ENCODE measurements at regions not wholly inside any gene's neighbourhood (a gene's known extent, or its start where the extent isn't known, plus 50 kb on each side); places are given as distances from the start of the nearest gene placed in this dataset.
A peak's percentile ranks its signal among the peaks of the same experiment; 100 is the strongest.

DNA sequence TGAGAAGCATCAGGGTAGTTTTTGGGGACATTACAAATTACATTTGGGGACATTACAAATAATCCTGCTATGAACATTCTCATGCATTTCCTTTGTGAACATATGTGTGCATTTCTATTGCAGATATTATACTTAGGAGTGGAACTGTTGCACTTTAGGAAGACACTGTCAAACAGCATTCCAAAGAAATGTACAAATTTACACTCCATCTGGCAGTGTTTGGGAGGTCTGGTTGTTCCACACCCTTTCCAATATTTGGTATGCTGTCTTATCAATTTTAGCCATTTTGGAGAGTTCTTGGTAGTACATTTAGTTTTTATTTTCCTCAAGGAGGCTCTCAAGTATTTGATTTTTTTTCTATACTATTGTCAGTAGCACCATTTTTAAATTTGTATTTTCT is 419.1 kb upstream of the ARHGEF26 start:
- Histone ChIP-seq H2AFZ (ENCODE audit: control insufficient read depth, low read length) (no peak overlapping the region), H3K4me1 (ENCODE audit: control insufficient read depth, extremely low read depth, insufficient read depth, low read length) (no peaks in the 10 kb centered on the region), H3K9me3 (ENCODE audit: control insufficient read depth, low read depth, low read length) (no peaks in the 10 kb centered on the region), H3K79me2 (ENCODE audit: control insufficient read depth, insufficient read depth, low read length) (no peaks in the 10 kb centered on the region), H3K9ac (ENCODE audit: control insufficient read depth, extremely low read depth, insufficient read depth, low read length) (no peak overlapping the region), H3K9me1 (ENCODE audit: control insufficient read depth, extremely low read depth, insufficient read depth, low read length) (no peaks in the 10 kb centered on the region), H3K27me3 (ENCODE audit: control insufficient read depth, extremely low read depth, insufficient read depth, low read length) (no peaks in the 10 kb centered on the region), H4K20me1 (ENCODE audit: control insufficient read depth, extremely low read depth, insufficient read depth, low read length) (no peaks in the 10 kb centered on the region), H3K27ac (ENCODE audit: control insufficient read depth, insufficient read depth, low read length) (no peak overlapping the region), H3K4me2 (ENCODE audit: control insufficient read depth, extremely low read depth, insufficient read depth, low read depth, low read length) (no peak overlapping the region), H3K36me3 (ENCODE audit: control insufficient read depth in 2 of 2, extremely low read depth in 1 of 2, insufficient read depth in 2 of 2, low read length in 2 of 2) (no peaks in the 10 kb centered on the region), H3K4me3 (ENCODE audit: control insufficient read depth in 2 of 3, extremely low read depth in 1 of 3, insufficient read depth in 2 of 3, low read depth in 1 of 3, low read length in 3 of 3) (no peak overlapping the region)
- TF ChIP-seq, protein P1, sequence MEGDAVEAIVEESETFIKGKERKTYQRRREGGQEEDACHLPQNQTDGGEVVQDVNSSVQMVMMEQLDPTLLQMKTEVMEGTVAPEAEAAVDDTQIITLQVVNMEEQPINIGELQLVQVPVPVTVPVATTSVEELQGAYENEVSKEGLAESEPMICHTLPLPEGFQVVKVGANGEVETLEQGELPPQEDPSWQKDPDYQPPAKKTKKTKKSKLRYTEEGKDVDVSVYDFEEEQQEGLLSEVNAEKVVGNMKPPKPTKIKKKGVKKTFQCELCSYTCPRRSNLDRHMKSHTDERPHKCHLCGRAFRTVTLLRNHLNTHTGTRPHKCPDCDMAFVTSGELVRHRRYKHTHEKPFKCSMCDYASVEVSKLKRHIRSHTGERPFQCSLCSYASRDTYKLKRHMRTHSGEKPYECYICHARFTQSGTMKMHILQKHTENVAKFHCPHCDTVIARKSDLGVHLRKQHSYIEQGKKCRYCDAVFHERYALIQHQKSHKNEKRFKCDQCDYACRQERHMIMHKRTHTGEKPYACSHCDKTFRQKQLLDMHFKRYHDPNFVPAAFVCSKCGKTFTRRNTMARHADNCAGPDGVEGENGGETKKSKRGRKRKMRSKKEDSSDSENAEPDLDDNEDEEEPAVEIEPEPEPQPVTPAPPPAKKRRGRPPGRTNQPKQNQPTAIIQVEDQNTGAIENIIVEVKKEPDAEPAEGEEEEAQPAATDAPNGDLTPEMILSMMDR (optimal IDR thresholded peaks at IDR 0.05 in 1 of 3, IDR thresholded peaks at IDR 0.05 in 1 of 3, conservative IDR thresholded peaks at IDR 0.05 in 1 of 3; ENCODE audit: extremely low read depth in 1 of 3, insufficient read depth in 2 of 3, low read length in 3 of 3): no peak
- TF ChIP-seq EZH2 (IDR thresholded peaks at IDR 0.05; ENCODE audit: low read length): no peak
- dilution Hi-C loops (cut with MboI; ENCODE audit: extremely low pct_ligation_motif_present, low sequenced_read_pairs): no loop called here
- FAIRE-seq (no peak), DNase-seq (ENCODE audit: low read depth, low spot score) (no peak)

DNA sequence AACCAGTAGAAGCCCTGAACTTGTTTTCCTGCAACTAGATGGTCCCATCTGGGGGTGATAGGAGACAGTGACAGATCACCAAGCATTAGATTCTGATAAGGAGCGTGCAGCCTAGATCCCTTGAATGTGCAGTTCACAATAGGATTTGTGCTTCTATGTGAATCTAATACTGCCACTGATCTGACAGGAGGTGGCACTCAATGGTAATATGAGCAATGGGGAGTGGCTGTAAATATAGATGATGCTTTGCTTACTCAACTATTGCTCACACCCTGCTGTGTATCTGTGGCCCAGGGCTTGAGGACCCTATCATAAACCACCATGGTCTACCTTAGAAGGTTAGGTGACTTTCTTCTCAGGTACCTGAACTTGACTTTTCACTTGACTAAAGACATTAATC is 417.1 kb upstream of the ARHGEF26 start:
- no peaks in the 10 kb centered on the region for H3K9me1 ChIP-seq (ENCODE audit: control insufficient read depth, extremely low read depth, insufficient read depth, low read length)
- FAIRE-seq: no peak
- no peak for DNase-seq (ENCODE audit: low read depth, low spot score)

More for the DNA sequence above, 417.1 kb upstream of the ARHGEF26 start:
- H3K9me3 ChIP-seq (ENCODE audit: control insufficient read depth, low read depth, low read length): no peaks in the 10 kb centered on the region
- H3K27ac ChIP-seq (ENCODE audit: control insufficient read depth, insufficient read depth, low read length): no peak overlapping the region
- no peaks in the 10 kb centered on the region for H3K27me3 ChIP-seq (ENCODE audit: control insufficient read depth, extremely low read depth, insufficient read depth, low read length)
- no peak overlapping the region for H3K4me2 ChIP-seq (ENCODE audit: control insufficient read depth, extremely low read depth, insufficient read depth, low read depth, low read length)
- TF ChIP-seq, protein P1 (optimal IDR thresholded peaks at IDR 0.05 in 1 of 3, IDR thresholded peaks at IDR 0.05 in 1 of 3, conservative IDR thresholded peaks at IDR 0.05 in 1 of 3; ENCODE audit: extremely low read depth in 1 of 3, insufficient read depth in 2 of 3, low read length in 3 of 3): peak in 2 of 3 experiments; percentile 22 to 24
- no peak for TF ChIP-seq EZH2 (IDR thresholded peaks at IDR 0.05; ENCODE audit: low read length)
- dilution Hi-C loops (cut with MboI; ENCODE audit: extremely low pct_ligation_motif_present, low sequenced_read_pairs): no loop called here
- H3K4me3 ChIP-seq (ENCODE audit: control insufficient read depth in 2 of 3, extremely low read depth in 1 of 3, insufficient read depth in 2 of 3, low read depth in 1 of 3, low read length in 3 of 3): no peak overlapping the region
- H2AFZ ChIP-seq (ENCODE audit: control insufficient read depth, low read length): no peak overlapping the region
- no peaks in the 10 kb centered on the region for H4K20me1 ChIP-seq (ENCODE audit: control insufficient read depth, extremely low read depth, insufficient read depth, low read length)
- H3K79me2 ChIP-seq (ENCODE audit: control insufficient read depth, insufficient read depth, low read length): no peaks in the 10 kb centered on the region
- no peaks in the 10 kb centered on the region for H3K36me3 ChIP-seq (ENCODE audit: control insufficient read depth in 2 of 2, extremely low read depth in 1 of 2, insufficient read depth in 2 of 2, low read length in 2 of 2)
- H3K9ac ChIP-seq (ENCODE audit: control insufficient read depth, extremely low read depth, insufficient read depth, low read length): no peak overlapping the region
- H3K4me1 ChIP-seq (ENCODE audit: control insufficient read depth, extremely low read depth, insufficient read depth, low read length): no peaks in the 10 kb centered on the region
